H1 (cell line): ENCODE measurements at regions not wholly inside any gene's neighbourhood (a gene's known extent, or its start where the extent isn't known, plus 50 kb on each side); places are given as distances from the start of the nearest gene placed in this dataset.

Experiments used
- CTCF ChIA-PET: fragments of 300-600 bp; sonication (Branson Sonifier 250); formaldehyde crosslinking; loops from one replicate; lab custom pipeline; 2021; ENCODE audit not compliant: partially characterized antibody; lab: Charles Lee
- POLR2A ChIA-PET: fragments of 300-600 bp; sonication (Branson Sonifier 250); formaldehyde crosslinking; loops from one replicate; lab custom pipeline; 2021; ENCODE audit warnings: inconsistent platforms; ENCODE audit not compliant: partially characterized antibody; lab: Charles Lee
- DNase-seq, 2 experiments: peaks; one replicate each; pipeline versions ENCODE4 v3.0.0 to v3.0.0-alpha.2; 2010 to 2022; ENCODE audit warnings: low spot score in 2 of 2, low read depth in 1 of 2, mixed read lengths in 1 of 2
- FAIRE-seq: peaks from 2 replicates; lab custom pipeline; 2011; peaks lifted over from hg19 to GRCh38; lab: Jason Lieb, UNC
- H2AFZ ChIP-seq: 2 replicates; pipeline ENCODE4 v1.8.1; 2012; ENCODE audit warnings: low read length, inconsistent platforms
- H2AK5ac ChIP-seq: 2 replicates; pipeline ENCODE4 v1.6.1; 2013; ENCODE audit warnings: low read depth, low read length
- H2BK120ac ChIP-seq: replicated peaks from 2 replicates; pipeline ENCODE3; 2013; ENCODE audit warnings: low read depth, low read length, inconsistent platforms
- H2BK12ac ChIP-seq: 2 replicates; pipeline ENCODE4 v1.6.1; 2013; ENCODE audit warnings: low read depth, low read length
- H2BK15ac ChIP-seq: 2 replicates; pipeline ENCODE4 v1.6.1; 2013; ENCODE audit warnings: low read length
- H2BK20ac ChIP-seq: 2 replicates; pipeline ENCODE4 v1.6.1; 2013; ENCODE audit warnings: low read length
- H2BK5ac ChIP-seq: 2 replicates; pipeline ENCODE4 v1.6.1; 2013; ENCODE audit warnings: low read depth, low read length
- H3K14ac ChIP-seq: 2 replicates; pipeline ENCODE4 v1.6.1; 2013; ENCODE audit warnings: inconsistent platforms; ENCODE audit not compliant: insufficient read length
- H3K18ac ChIP-seq: 2 replicates; pipeline ENCODE4 v1.6.1; 2013; ENCODE audit warnings: low read length; ENCODE audit errors: extremely low read depth
- H3K23ac ChIP-seq: 2 replicates; pipeline ENCODE4 v1.6.1; 2013; ENCODE audit warnings: inconsistent platforms; ENCODE audit not compliant: insufficient read length
- H3K23me2 ChIP-seq: 2 replicates; pipeline ENCODE4 v1.6.1; 2013; ENCODE audit warnings: low read depth, low read length
- H3K27ac ChIP-seq: 2 replicates; pipeline ENCODE4 v1.6.1; 2011; ENCODE audit warnings: low read depth, low read length, inconsistent platforms
- H3K27me3 ChIP-seq, 4 experiments: replicated peaks in 1 of 4; 1 replicate in 1 of 4; 2 replicates in 3 of 4; pipeline versions ENCODE4 v1.6.1 to v1.8.1; 2011 to 2013; ENCODE audit warnings: low read length in 3 of 4, mild to moderate bottlenecking in 3 of 4, inconsistent platforms in 2 of 4, mixed read lengths in 2 of 4, moderate library complexity in 1 of 4; ENCODE audit not compliant: control insufficient read depth in 3 of 4, insufficient read depth in 3 of 4; ENCODE audit errors: extremely low read depth in 1 of 4
- H3K36me3 ChIP-seq, 4 experiments: 2 replicates each; pipeline versions ENCODE4 v1.6.1 to v1.8.1; 2011 to 2013; ENCODE audit warnings: mild to moderate bottlenecking in 4 of 4, low read length in 3 of 4, moderate library complexity in 2 of 4, control low read depth in 1 of 4, inconsistent platforms in 1 of 4; ENCODE audit not compliant: insufficient read depth in 4 of 4, control insufficient read depth in 2 of 4
- H3K4ac ChIP-seq: replicated peaks from 2 replicates; pipeline ENCODE3; 2013; ENCODE audit warnings: low read length, low read depth, mixed read lengths, inconsistent platforms; ENCODE audit not compliant: insufficient read length
- H3K4me1 ChIP-seq, 4 experiments: replicated peaks in 1 of 4; 1 replicate in 1 of 4; 2 replicates in 3 of 4; pipeline versions ENCODE4 v1.6.1 to v1.8.1; 2011 to 2013; ENCODE audit warnings: low read length in 3 of 4, inconsistent platforms in 2 of 4, mixed read lengths in 1 of 4; ENCODE audit not compliant: insufficient read depth in 4 of 4, control insufficient read depth in 3 of 4
- H3K4me2 ChIP-seq, 2 experiments: 2 replicates each; pipeline versions ENCODE4 v1.6.1 to v1.8.1; 2011 to 2013; ENCODE audit warnings: low read depth in 2 of 2, low read length in 2 of 2, control low read depth in 1 of 2, inconsistent platforms in 1 of 2, mild to moderate bottlenecking in 1 of 2; ENCODE audit not compliant: insufficient read depth in 1 of 2
- H3K4me3 ChIP-seq, 4 experiments: fragments of 200-600, 300-600 bp in 1 of 4; sonication (generic), shearing (Covaris generic), sonication (Bioruptor Twin) in 1 of 4; 2 replicates each; pipeline versions ENCODE4 v1.5.1 to v1.8.1; 2011 to 2016; ENCODE audit warnings: low read length in 4 of 4, low read depth in 3 of 4, control low read depth in 2 of 4, inconsistent platforms in 2 of 4, mild to moderate bottlenecking in 2 of 4, mixed read lengths in 1 of 4, moderate library complexity in 1 of 4; ENCODE audit not compliant: insufficient read depth in 2 of 4; ENCODE audit errors: extremely low read depth in 1 of 4
- H3K56ac ChIP-seq: replicated peaks from 2 replicates; pipeline ENCODE3; 2013; ENCODE audit warnings: low read depth, mild to moderate bottlenecking, mixed read lengths, low read length, inconsistent platforms; ENCODE audit not compliant: insufficient read length
- H3K79me1 ChIP-seq: 2 replicates; pipeline ENCODE4 v1.6.1; 2013; ENCODE audit warnings: low read depth, low read length, control low read depth
- H3K79me2 ChIP-seq, 2 experiments: 2 replicates each; pipeline versions ENCODE4 v1.6.1 to v1.8.1; 2012 to 2013; ENCODE audit warnings: low read length in 2 of 2, mild to moderate bottlenecking in 2 of 2, inconsistent platforms in 1 of 2; ENCODE audit not compliant: insufficient read depth in 2 of 2, control insufficient read depth in 1 of 2
- H3K9ac ChIP-seq, 4 experiments: replicated peaks in 1 of 4; 1 replicate in 1 of 4; 2 replicates in 3 of 4; pipeline versions ENCODE4 v1.6.1 to v1.8.1; 2011 to 2013; ENCODE audit warnings: low read depth in 3 of 4, low read length in 3 of 4, control low read depth in 2 of 4, mild to moderate bottlenecking in 2 of 4, moderate library complexity in 2 of 4, inconsistent platforms in 1 of 4; ENCODE audit errors: extremely low read depth in 1 of 4
- H3K9me3 ChIP-seq, 2 experiments: 2 replicates each; pipeline versions ENCODE4 v1.6.1 to v1.8.1; 2012 to 2013; ENCODE audit warnings: mild to moderate bottlenecking in 2 of 2, moderate library complexity in 2 of 2, control low read depth in 1 of 2, inconsistent platforms in 1 of 2, low read depth in 1 of 2, low read length in 1 of 2, mixed read lengths in 1 of 2; ENCODE audit not compliant: insufficient read depth in 2 of 2
- H4K20me1 ChIP-seq, 2 experiments: replicated peaks in 1 of 2; 2 replicates each; pipeline versions ENCODE3 to v1.8.1; 2011 to 2013; ENCODE audit warnings: inconsistent platforms in 2 of 2, low read length in 2 of 2, mild to moderate bottlenecking in 1 of 2; ENCODE audit not compliant: insufficient read depth in 2 of 2, control insufficient read depth in 1 of 2
- H4K5ac ChIP-seq: 2 replicates; pipeline ENCODE4 v1.6.1; 2013; ENCODE audit warnings: low read length, low read depth, mixed read lengths, inconsistent platforms; ENCODE audit not compliant: insufficient read length
- H4K8ac ChIP-seq: 2 replicates; pipeline ENCODE4 v1.8.0; 2013; ENCODE audit warnings: mild to moderate bottlenecking, moderate library complexity, low read length, inconsistent platforms; ENCODE audit not compliant: insufficient read depth; ENCODE audit errors: extremely low read depth
- H4K91ac ChIP-seq: replicated peaks from 2 replicates; pipeline ENCODE3; 2013; ENCODE audit warnings: low read length, mixed read lengths, inconsistent platforms; ENCODE audit not compliant: insufficient read length
- CEBPB ChIP-seq: IDR thresholded peaks from 2 replicates; pipeline ENCODE4 v1.6.1; 2012; ENCODE audit warnings: low read depth, low read length
- EZH2 ChIP-seq: fragments of 200-600 bp; sonication (generic); IDR thresholded peaks from 2 replicates; pipeline ENCODE4 v1.7.1; 2012; ENCODE audit warnings: low read depth, mild to moderate bottlenecking, moderate library complexity, low read length, inconsistent platforms; ENCODE audit not compliant: severe bottlenecking
- JUND ChIP-seq: IDR thresholded peaks from 2 replicates; pipeline ENCODE4 v1.6.1; 2011; ENCODE audit warnings: mild to moderate bottlenecking, improper control_type of control experiment, low read length
- KDM5A ChIP-seq: fragments of 200-600 bp; IDR thresholded peaks from 2 replicates; pipeline ENCODE4 v1.7.1; 2012; ENCODE audit warnings: mild to moderate bottlenecking, low read length, inconsistent platforms, mixed read lengths
- NRF1 ChIP-seq: IDR thresholded peaks from 2 replicates; pipeline ENCODE4 v1.6.1; 2011; ENCODE audit warnings: mild to moderate bottlenecking, low read depth, low read length, improper control_type of control experiment
- POU5F1 ChIP-seq: IDR thresholded peaks from 2 replicates; pipeline ENCODE4 v1.6.1; 2011; ENCODE audit warnings: low read depth, mild to moderate bottlenecking, low read length, moderate library complexity
- RAD21 ChIP-seq, 2 experiments: IDR thresholded peaks in 1 of 2; conservative IDR thresholded peaks in 1 of 2; 2 replicates each; pipeline ENCODE4 v1.6.1; 2011; ENCODE audit warnings: low read depth in 2 of 2, low read length in 2 of 2, improper control_type of control experiment in 1 of 2, inconsistent platforms in 1 of 2, mild to moderate bottlenecking in 1 of 2, moderate library complexity in 1 of 2
- SIRT6 ChIP-seq: IDR thresholded peaks from one replicate; pipeline ENCODE4 v1.7.1; 2012; ENCODE audit warnings: low read length, inconsistent platforms
- TAF1 ChIP-seq: IDR thresholded peaks from 2 replicates; pipeline ENCODE4 v1.6.1; 2011; ENCODE audit warnings: mild to moderate bottlenecking, low read depth, low read length
- WGBS, 2 experiments: shearing (Covaris generic) in 1 of 2; methylation state at CpG; one replicate each; pipeline versions ENCODE4 v1.1.6 to v1.1.7; 2013 to 2015; ENCODE audit warnings: low lambda C conversion rate in 2 of 2, mixed read lengths in 2 of 2, inconsistent platforms in 1 of 2, low coverage in 1 of 2, missing lambda C conversion rate in 1 of 2; ENCODE audit not compliant: insufficient replicate concordance in 2 of 2, insufficient coverage in 1 of 2, insufficient read length in 1 of 2; ENCODE audit errors: extremely low coverage in 1 of 2, missing lambda C conversion rate in 1 of 2; 5-methylcytosine and 5-hydroxymethylcytosine counted together
- TF ChIP-seq, protein P1 (sequence below), 3 experiments: IDR thresholded peaks; 1 replicate in 2 of 3; 2 replicates in 1 of 3; pipeline versions ENCODE4 v1.5.1 to v1.6.1; 2011; ENCODE audit warnings: low read length in 3 of 3, mild to moderate bottlenecking in 3 of 3, inconsistent platforms in 2 of 3, low read depth in 1 of 3, moderate library complexity in 1 of 3; ENCODE audit not compliant: insufficient read depth in 1 of 3; ENCODE audit errors: control extremely low read depth in 1 of 3

DNA sequence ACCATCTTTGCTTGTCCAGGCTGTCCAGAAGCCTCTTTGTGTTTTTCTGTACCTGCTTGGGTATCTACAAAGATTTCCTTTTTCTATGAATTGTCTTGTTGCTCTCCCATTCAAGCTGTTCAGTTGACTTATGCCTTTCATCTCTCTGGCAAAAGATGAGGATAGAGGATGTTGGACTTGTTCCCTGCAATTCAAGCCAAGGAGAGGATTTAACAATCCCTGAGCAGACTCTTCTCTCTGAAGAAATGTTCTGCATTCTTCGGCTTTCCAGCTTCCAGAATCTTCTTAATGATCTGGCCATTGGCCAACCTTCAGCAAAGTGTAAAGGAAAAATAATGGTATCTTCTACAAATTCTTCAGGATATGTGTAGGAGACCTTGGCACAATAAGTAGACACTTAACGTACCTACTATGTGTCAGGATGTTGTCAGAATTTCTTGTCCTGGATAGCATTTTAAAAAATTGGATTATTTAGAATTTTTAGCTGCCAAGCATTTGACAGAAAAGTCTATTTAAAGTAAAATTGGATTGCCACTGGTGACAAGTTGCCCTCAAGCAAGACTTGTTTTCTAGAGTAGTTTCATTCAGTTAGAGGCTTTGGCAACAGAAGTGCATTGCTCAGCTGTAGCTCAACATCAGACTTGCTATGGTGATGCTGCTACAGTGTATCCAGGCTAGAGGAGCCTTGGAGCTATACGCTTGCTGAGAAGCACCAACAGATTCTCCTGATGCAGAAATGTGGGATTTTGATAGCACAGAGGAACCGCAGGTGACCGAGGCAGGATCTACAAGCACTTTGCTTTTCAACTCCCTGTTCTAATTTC lies 455.7 kb downstream of the SUCLA2 start:
- Histone ChIP-seq H2AK5ac (no peak overlapping the region), H3K27me3 (no peaks in the 10 kb centered on the region; a peak in 1 of 7 replicates), H3K9ac (no peak overlapping the region), H4K5ac (no peak overlapping the region), H3K18ac (no peak overlapping the region), H3K79me2 (no peaks in the 10 kb centered on the region), H3K23ac (no peak overlapping the region), H4K20me1 (no peaks in the 10 kb centered on the region), H3K4me3 (no peak overlapping the region), H2BK20ac (no peak overlapping the region), H3K79me1 (no peaks in the 10 kb centered on the region), H2BK15ac (no peak overlapping the region), H3K4me2 (no peak overlapping the region), H3K14ac (no peak overlapping the region), H2AFZ (no peak overlapping the region), H4K8ac (no peak overlapping the region), H2BK120ac (no peak overlapping the region), H3K27ac (no peak overlapping the region), H3K4me1 (no peaks in the 10 kb centered on the region), H3K23me2 (no peaks in the 10 kb centered on the region), H2BK5ac (no peak overlapping the region), H3K36me3 (no peaks in the 10 kb centered on the region), H3K56ac (no peak overlapping the region), H2BK12ac (no peak overlapping the region), H3K9me3 (no peaks in the 10 kb centered on the region), H4K91ac (no peak overlapping the region), H3K4ac (no peak overlapping the region)
- TF ChIP-seq NRF1 (no peak), KDM5A (no peak), TAF1 (no peak), POU5F1 (no peak), JUND (no peak), CEBPB (no peak), EZH2 (no peak), RAD21 (IDR thresholded peaks at IDR 0.05 in 1 of 2, conservative IDR thresholded peaks at IDR 0.05 in 1 of 2; ENCODE audit: low read depth in 2 of 2, low read length in 2 of 2) (no peak), SIRT6 (no peak)
- TF ChIP-seq, protein P1, sequence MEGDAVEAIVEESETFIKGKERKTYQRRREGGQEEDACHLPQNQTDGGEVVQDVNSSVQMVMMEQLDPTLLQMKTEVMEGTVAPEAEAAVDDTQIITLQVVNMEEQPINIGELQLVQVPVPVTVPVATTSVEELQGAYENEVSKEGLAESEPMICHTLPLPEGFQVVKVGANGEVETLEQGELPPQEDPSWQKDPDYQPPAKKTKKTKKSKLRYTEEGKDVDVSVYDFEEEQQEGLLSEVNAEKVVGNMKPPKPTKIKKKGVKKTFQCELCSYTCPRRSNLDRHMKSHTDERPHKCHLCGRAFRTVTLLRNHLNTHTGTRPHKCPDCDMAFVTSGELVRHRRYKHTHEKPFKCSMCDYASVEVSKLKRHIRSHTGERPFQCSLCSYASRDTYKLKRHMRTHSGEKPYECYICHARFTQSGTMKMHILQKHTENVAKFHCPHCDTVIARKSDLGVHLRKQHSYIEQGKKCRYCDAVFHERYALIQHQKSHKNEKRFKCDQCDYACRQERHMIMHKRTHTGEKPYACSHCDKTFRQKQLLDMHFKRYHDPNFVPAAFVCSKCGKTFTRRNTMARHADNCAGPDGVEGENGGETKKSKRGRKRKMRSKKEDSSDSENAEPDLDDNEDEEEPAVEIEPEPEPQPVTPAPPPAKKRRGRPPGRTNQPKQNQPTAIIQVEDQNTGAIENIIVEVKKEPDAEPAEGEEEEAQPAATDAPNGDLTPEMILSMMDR (IDR thresholded peaks at IDR 0.05; ENCODE audit: control extremely low read depth in 1 of 3, insufficient read depth in 1 of 3, low read depth in 1 of 3, low read length in 3 of 3), result no peak
- WGBS, 2 experiments, result 62% methylated on average over 5 of the region's 5 CpGs; no CpG with 5 or more reads in 1 of the 2 experiments
- POLR2A ChIA-PET, result no interaction called here
- CTCF ChIA-PET, result interaction anchor here (0.6 kb wide), 1 partner anchor 583 kb away, joined by 3 read pairs; no protein-coding TSS in a partner anchor
- FAIRE-seq (no peak), DNase-seq (no peak)
